IPS DF 6.9 (cell line): ENCODE measurements at regions not wholly inside any gene's neighbourhood (a gene's known extent, or its start where the extent isn't known, plus 50 kb on each side); places are given as distances from the start of the nearest gene placed in this dataset.

ENCODE experiments used
- DNase-seq: peaks from one replicate; pipeline ENCODE4 v3.0.0-alpha.2; 2013; ENCODE audit warnings: low read depth, low spot score
- H3K27ac ChIP-seq: one replicate; pipeline ENCODE4 v1.5.1; 2013; ENCODE audit warnings: low read length, control low read depth
- H3K27me3 ChIP-seq: 2 replicates; pipeline ENCODE4 v1.6.1; 2013; ENCODE audit warnings: mild to moderate bottlenecking, low read length; ENCODE audit not compliant: control insufficient read depth, insufficient read depth
- H3K36me3 ChIP-seq: 2 replicates; pipeline ENCODE4 v1.6.1; 2013; ENCODE audit warnings: low read length; ENCODE audit not compliant: control insufficient read depth, insufficient read depth
- H3K4me1 ChIP-seq: 2 replicates; pipeline ENCODE4 v1.6.1; 2013; ENCODE audit warnings: low read length; ENCODE audit not compliant: control insufficient read depth, insufficient read depth
- H3K4me3 ChIP-seq: 2 replicates; pipeline ENCODE4 v1.5.1; 2013; ENCODE audit warnings: mild to moderate bottlenecking, low read length
- H3K9me3 ChIP-seq: 2 replicates; pipeline ENCODE4 v1.6.1; 2013; ENCODE audit warnings: low read length, inconsistent platforms; ENCODE audit not compliant: control insufficient read depth, insufficient read depth
- WGBS: extraction: QIAGEN DNeasy Blood & Tissue Kit; methylation state at CpG from one replicate; pipeline ENCODE4 v1.1.7; 2013; ENCODE audit warnings: mixed read lengths, missing lambda C conversion rate; ENCODE audit not compliant: insufficient read length, insufficient coverage; 5-methylcytosine and 5-hydroxymethylcytosine counted together

GRCh38 chr5:24850926-24851486 lies 206.2 kb upstream of the CDH10 start:
- WGBS, result no CpG with 5 or more reads among the region's 5 CpGs
- H3K9me3 ChIP-seq, result no peaks in the 10 kb centered on the region
- no peaks in the 10 kb centered on the region for H3K36me3 ChIP-seq
- H3K4me3 ChIP-seq, result no peak overlapping the region
- DNase-seq, result no peak
- no peaks in the 10 kb centered on the region for H3K27me3 ChIP-seq
- H3K27ac ChIP-seq, result no peak overlapping the region
- H3K4me1 ChIP-seq, result no peaks in the 10 kb centered on the region; the same call in 1 of the 2 replicates

GRCh38 chr5:24849210-24849609 lies 204.4 kb upstream of the CDH10 start:
- no peak overlapping the region for H3K27ac ChIP-seq
- H3K9me3 ChIP-seq, result no peaks in the 10 kb centered on the region
- no peaks in the 10 kb centered on the region for H3K4me1 ChIP-seq
- no CpG with 5 or more reads among the region's 1 CpG for WGBS
- no peaks in the 10 kb centered on the region for H3K36me3 ChIP-seq
- no peaks in the 10 kb centered on the region for H3K27me3 ChIP-seq
- DNase-seq, result no peak
- H3K4me3 ChIP-seq, result no peak overlapping the region

GRCh38 chr5:24831989-24832388 lies 187.2 kb upstream of the CDH10 start:
- no CpG with 5 or more reads among the region's 5 CpGs for WGBS
- Histone ChIP-seq H3K27me3 (no peaks in the 10 kb centered on the region), H3K36me3 (no peaks in the 10 kb centered on the region), H3K4me3 (no peak overlapping the region), H3K4me1 (no peaks in the 10 kb centered on the region), H3K27ac (no peak overlapping the region), H3K9me3 (no peaks in the 10 kb centered on the region)
- DNase-seq, result no peak

GRCh38 chr5:24823625-24824024 lies 178.8 kb upstream of the CDH10 start:
- no CpG with 5 or more reads among the region's 1 CpG for WGBS
- Histone ChIP-seq H3K4me3 (no peak overlapping the region), H3K36me3 (no peaks in the 10 kb centered on the region), H3K27me3 (no peaks in the 10 kb centered on the region), H3K4me1 (no peaks in the 10 kb centered on the region), H3K9me3 (no peaks in the 10 kb centered on the region), H3K27ac (no peak overlapping the region)
- DNase-seq, result no peak

- Histone ChIP-seq H3K36me3 (no peaks in the 10 kb centered on the region), H3K4me1 (no peaks in the 10 kb centered on the region), H3K9me3 (no peaks in the 10 kb centered on the region), H3K4me3 (no peak overlapping the region), H3K27me3 (no peaks in the 10 kb centered on the region), H3K27ac (no peak overlapping the region)
- WGBS, result no CpG with 5 or more reads among the region's 2 CpGs
- DNase-seq, result no peak
These were observed 175.1 kb upstream of the CDH10 start for GRCh38 chr5:24819841-24820240.

GRCh38 chr5:24817966-24818365 lies 173.2 kb upstream of the CDH10 start:
- Histone ChIP-seq H3K4me3 (no peak overlapping the region), H3K27ac (no peak overlapping the region), H3K9me3 (no peaks in the 10 kb centered on the region), H3K4me1 (no peaks in the 10 kb centered on the region), H3K27me3 (no peaks in the 10 kb centered on the region), H3K36me3 (no peaks in the 10 kb centered on the region)
- DNase-seq, result no peak
- no CpG with 5 or more reads among the region's 3 CpGs for WGBS

- WGBS, result no CpG with 5 or more reads among the region's 5 CpGs
- no peaks in the 10 kb centered on the region for H3K9me3 ChIP-seq
- no peaks in the 10 kb centered on the region for H3K27me3 ChIP-seq
- no peaks in the 10 kb centered on the region for H3K36me3 ChIP-seq
- no peak overlapping the region for H3K4me3 ChIP-seq
- no peak for DNase-seq
- H3K27ac ChIP-seq, result no peak overlapping the region
- H3K4me1 ChIP-seq, result no peaks in the 10 kb centered on the region
These were observed 171.4 kb upstream of the CDH10 start for GRCh38 chr5:24816206-24816605.

- no peak overlapping the region for H3K27ac ChIP-seq
- no peaks in the 10 kb centered on the region for H3K36me3 ChIP-seq
- no peak for DNase-seq
- H3K4me1 ChIP-seq, result no peaks in the 10 kb centered on the region
- H3K9me3 ChIP-seq, result no peaks in the 10 kb centered on the region
- no peaks in the 10 kb centered on the region for H3K27me3 ChIP-seq
- no peak overlapping the region for H3K4me3 ChIP-seq
These were observed 160.5 kb upstream of the CDH10 start for GRCh38 chr5:24805230-24805629.

GRCh38 chr5:24804221-24804681 lies 159.5 kb upstream of the CDH10 start:
- Histone ChIP-seq H3K27ac (no peak overlapping the region), H3K36me3 (no peaks in the 10 kb centered on the region), H3K9me3 (no peaks in the 10 kb centered on the region), H3K4me3 (no peak overlapping the region), H3K27me3 (no peaks in the 10 kb centered on the region), H3K4me1 (no peaks in the 10 kb centered on the region)
- no peak for DNase-seq
- whole genome bisulfite sequencing, result no CpG with 5 or more reads among the region's 3 CpGs

GRCh38 chr5:24791326-24791725 lies 146.5 kb upstream of the CDH10 start:
- Histone ChIP-seq H3K27me3 (no peaks in the 10 kb centered on the region), H3K36me3 (no peaks in the 10 kb centered on the region), H3K4me1 (no peaks in the 10 kb centered on the region), H3K4me3 (no peak overlapping the region), H3K9me3 (no peaks in the 10 kb centered on the region), H3K27ac (no peak overlapping the region)
- no peak for DNase-seq
- no CpG with 5 or more reads among the region's 4 CpGs for WGBS

GRCh38 chr5:24789611-24790351 lies 145.0 kb upstream of the CDH10 start:
- 0 out of 2 replicates have a peak, but pooled peaks cover 1% of the 10 kb centered on the region for H3K4me1 ChIP-seq
- H3K27me3 ChIP-seq, result no peaks in the 10 kb centered on the region
- no peak for DNase-seq
- H3K9me3 ChIP-seq, result no peaks in the 10 kb centered on the region
- no peak overlapping the region for H3K27ac ChIP-seq
- no CpG with 5 or more reads among the region's 4 CpGs for WGBS
- no peaks in the 10 kb centered on the region for H3K36me3 ChIP-seq
- no peak overlapping the region for H3K4me3 ChIP-seq
